K562 (cell line): ENCODE measurements at regions not wholly inside any gene's neighbourhood (a gene's known extent, or its start where the extent isn't known, plus 50 kb on each side); places are given as distances from the start of the nearest gene placed in this dataset.

Experiments used
- BDP1 ChIP-seq: IDR thresholded peaks from 3 replicates; pipeline ENCODE4 v1.6.1; 2011; ENCODE audit not compliant: insufficient read length, insufficient read depth
- ELK1 ChIP-seq: sonication (generic); formaldehyde crosslinking; IDR thresholded peaks from 2 replicates; pipeline ENCODE4 v1.8.1; 2022; ENCODE audit warnings: missing genetic modification reagents
- GABPA ChIP-seq: fragments of 200-800 bp; sonication (Bioruptor generic); conservative IDR thresholded peaks from 2 replicates; pipeline ENCODE4 v1.6.1; 2016; ENCODE audit warnings: low read depth, missing genetic modification characterization, missing compliant biosample characterization
- MAFF ChIP-seq: IDR thresholded peaks from 2 replicates; pipeline ENCODE4 v1.6.1; 2012; ENCODE audit warnings: low read length, improper control_type of control experiment
- TF ChIP-seq, protein P1 (sequence below): sonication (generic); formaldehyde crosslinking; IDR thresholded peaks from 2 replicates; pipeline ENCODE4 v1.8.1; 2023; ENCODE audit warnings: mild to moderate bottlenecking, missing genetic modification reagents
- TF ChIP-seq, protein P2 (sequence below), 3 experiments: IDR thresholded peaks in 2 of 3; conservative IDR thresholded peaks in 1 of 3; 2 replicates each; pipeline ENCODE4 v1.5.1; 2011 to 2012; ENCODE audit warnings: low read length in 3 of 3, mild to moderate bottlenecking in 3 of 3, control low read depth in 2 of 3, improper control_type of control experiment in 1 of 3, inconsistent platforms in 1 of 3, low read depth in 1 of 3, mixed read lengths in 1 of 3, moderate library complexity in 1 of 3; ENCODE audit not compliant: insufficient read depth in 2 of 3

DNA sequence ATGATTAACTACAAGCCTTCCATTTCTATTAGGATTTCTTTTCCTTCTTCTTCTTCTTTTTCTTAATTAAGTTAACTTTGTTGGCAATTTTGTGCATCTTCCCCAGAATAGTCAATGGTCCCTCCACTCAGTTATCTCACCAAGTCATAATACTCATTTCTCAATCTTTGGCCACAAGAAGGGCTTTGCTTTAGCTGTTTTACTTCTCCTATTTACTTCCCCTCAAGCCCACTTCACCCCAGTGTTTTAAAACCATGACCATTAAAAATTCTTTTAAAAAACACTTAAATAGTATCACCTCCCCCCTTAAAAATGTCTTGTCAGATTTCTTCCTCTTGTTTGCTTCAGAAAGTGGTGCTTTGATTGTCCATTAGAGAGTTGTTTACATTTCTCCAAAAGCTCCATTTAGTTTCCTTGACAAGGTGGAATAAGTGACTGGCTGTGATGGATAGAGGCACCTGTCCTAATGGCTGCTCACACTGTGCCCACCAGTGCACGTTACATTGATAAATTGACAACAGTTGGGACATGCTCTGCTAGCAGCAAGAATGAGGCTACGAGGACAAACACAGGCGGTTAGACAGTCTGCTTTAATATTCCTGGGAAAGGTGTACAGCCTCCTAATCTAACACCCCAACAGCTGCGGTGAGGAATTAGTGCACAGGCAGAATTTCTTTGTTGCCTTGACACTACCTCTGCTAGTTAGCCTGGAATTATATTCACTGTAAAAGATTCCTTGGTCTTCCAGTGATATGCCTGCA is 354.7 kb downstream of the LMO4 start:
- TF ChIP-seq BDP1 (no peak), ELK1 (CRISPR knock-in tag) (no peak), MAFF (no peak), GABPA (tag) (no peak)
- TF ChIP-seq, protein P1, sequence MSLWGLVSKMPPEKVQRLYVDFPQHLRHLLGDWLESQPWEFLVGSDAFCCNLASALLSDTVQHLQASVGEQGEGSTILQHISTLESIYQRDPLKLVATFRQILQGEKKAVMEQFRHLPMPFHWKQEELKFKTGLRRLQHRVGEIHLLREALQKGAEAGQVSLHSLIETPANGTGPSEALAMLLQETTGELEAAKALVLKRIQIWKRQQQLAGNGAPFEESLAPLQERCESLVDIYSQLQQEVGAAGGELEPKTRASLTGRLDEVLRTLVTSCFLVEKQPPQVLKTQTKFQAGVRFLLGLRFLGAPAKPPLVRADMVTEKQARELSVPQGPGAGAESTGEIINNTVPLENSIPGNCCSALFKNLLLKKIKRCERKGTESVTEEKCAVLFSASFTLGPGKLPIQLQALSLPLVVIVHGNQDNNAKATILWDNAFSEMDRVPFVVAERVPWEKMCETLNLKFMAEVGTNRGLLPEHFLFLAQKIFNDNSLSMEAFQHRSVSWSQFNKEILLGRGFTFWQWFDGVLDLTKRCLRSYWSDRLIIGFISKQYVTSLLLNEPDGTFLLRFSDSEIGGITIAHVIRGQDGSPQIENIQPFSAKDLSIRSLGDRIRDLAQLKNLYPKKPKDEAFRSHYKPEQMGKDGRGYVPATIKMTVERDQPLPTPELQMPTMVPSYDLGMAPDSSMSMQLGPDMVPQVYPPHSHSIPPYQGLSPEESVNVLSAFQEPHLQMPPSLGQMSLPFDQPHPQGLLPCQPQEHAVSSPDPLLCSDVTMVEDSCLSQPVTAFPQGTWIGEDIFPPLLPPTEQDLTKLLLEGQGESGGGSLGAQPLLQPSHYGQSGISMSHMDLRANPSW (CRISPR knock-in tag) = no peak
- TF ChIP-seq, protein P2, sequence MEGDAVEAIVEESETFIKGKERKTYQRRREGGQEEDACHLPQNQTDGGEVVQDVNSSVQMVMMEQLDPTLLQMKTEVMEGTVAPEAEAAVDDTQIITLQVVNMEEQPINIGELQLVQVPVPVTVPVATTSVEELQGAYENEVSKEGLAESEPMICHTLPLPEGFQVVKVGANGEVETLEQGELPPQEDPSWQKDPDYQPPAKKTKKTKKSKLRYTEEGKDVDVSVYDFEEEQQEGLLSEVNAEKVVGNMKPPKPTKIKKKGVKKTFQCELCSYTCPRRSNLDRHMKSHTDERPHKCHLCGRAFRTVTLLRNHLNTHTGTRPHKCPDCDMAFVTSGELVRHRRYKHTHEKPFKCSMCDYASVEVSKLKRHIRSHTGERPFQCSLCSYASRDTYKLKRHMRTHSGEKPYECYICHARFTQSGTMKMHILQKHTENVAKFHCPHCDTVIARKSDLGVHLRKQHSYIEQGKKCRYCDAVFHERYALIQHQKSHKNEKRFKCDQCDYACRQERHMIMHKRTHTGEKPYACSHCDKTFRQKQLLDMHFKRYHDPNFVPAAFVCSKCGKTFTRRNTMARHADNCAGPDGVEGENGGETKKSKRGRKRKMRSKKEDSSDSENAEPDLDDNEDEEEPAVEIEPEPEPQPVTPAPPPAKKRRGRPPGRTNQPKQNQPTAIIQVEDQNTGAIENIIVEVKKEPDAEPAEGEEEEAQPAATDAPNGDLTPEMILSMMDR (IDR thresholded peaks at IDR 0.05 in 2 of 3, conservative IDR thresholded peaks at IDR 0.05 in 1 of 3; ENCODE audit: insufficient read depth in 2 of 3, low read depth in 1 of 3, low read length in 3 of 3) = no peak
